IPS DF 6.9 (cell line): ENCODE measurements at regions not wholly inside any gene's neighbourhood (a gene's known extent, or its start where the extent isn't known, plus 50 kb on each side); places are given as distances from the start of the nearest gene placed in this dataset.
"Not testable (repeated sequence)": the region's sequence is repeated elsewhere in the genome, so short reads cannot be mapped to it uniquely, and the experiment has no call there.

Source experiments
- DNase-seq: peaks from one replicate; pipeline ENCODE4 v3.0.0-alpha.2; 2013; ENCODE audit warnings: low read depth, low spot score
- H3K27ac ChIP-seq: one replicate; pipeline ENCODE4 v1.5.1; 2013; ENCODE audit warnings: low read length, control low read depth
- H3K27me3 ChIP-seq: 2 replicates; pipeline ENCODE4 v1.6.1; 2013; ENCODE audit warnings: mild to moderate bottlenecking, low read length; ENCODE audit not compliant: control insufficient read depth, insufficient read depth
- H3K36me3 ChIP-seq: 2 replicates; pipeline ENCODE4 v1.6.1; 2013; ENCODE audit warnings: low read length; ENCODE audit not compliant: control insufficient read depth, insufficient read depth
- H3K4me1 ChIP-seq: 2 replicates; pipeline ENCODE4 v1.6.1; 2013; ENCODE audit warnings: low read length; ENCODE audit not compliant: control insufficient read depth, insufficient read depth
- H3K4me3 ChIP-seq: 2 replicates; pipeline ENCODE4 v1.5.1; 2013; ENCODE audit warnings: mild to moderate bottlenecking, low read length
- H3K9me3 ChIP-seq: 2 replicates; pipeline ENCODE4 v1.6.1; 2013; ENCODE audit warnings: low read length, inconsistent platforms; ENCODE audit not compliant: control insufficient read depth, insufficient read depth
- WGBS: extraction: QIAGEN DNeasy Blood & Tissue Kit; methylation state at CpG from one replicate; pipeline ENCODE4 v1.1.7; 2013; ENCODE audit warnings: mixed read lengths, missing lambda C conversion rate; ENCODE audit not compliant: insufficient read length, insufficient coverage; 5-methylcytosine and 5-hydroxymethylcytosine counted together

- Histone ChIP-seq H3K27me3 (no peaks in the 10 kb centered on the region), H3K36me3 (no peaks in the 10 kb centered on the region), H3K4me3 (no peak overlapping the region), H3K9me3 (no peaks in the 10 kb centered on the region), H3K27ac (peak overlapping the region; percentile 70), H3K4me1 (peaks cover 4% of the 10 kb centered on the region)
- no CpG with 5 or more reads among the region's 10 CpGs for WGBS
- no peak for DNase-seq
These were observed 745.2 kb downstream of the SI start for GRCh38 chr3:164332831-164333802.

GRCh38 chr3:164326714-164327113 is 751.6 kb downstream of the SI start:
- H3K36me3 ChIP-seq, result no peaks in the 10 kb centered on the region
- H3K4me3 ChIP-seq, result no peak overlapping the region
- H3K9me3 ChIP-seq, result no peaks in the 10 kb centered on the region
- H3K4me1 ChIP-seq, result no peaks in the 10 kb centered on the region; the same call in 1 of the 2 replicates
- H3K27me3 ChIP-seq, result no peaks in the 10 kb centered on the region
- no peak overlapping the region for H3K27ac ChIP-seq
- DNase-seq, result no peak

GRCh38 chr3:164320962-164321361 is 757.3 kb downstream of the SI start:
- no peaks in the 10 kb centered on the region for H3K9me3 ChIP-seq
- H3K36me3 ChIP-seq, result no peaks in the 10 kb centered on the region
- no CpG with 5 or more reads among the region's 7 CpGs for WGBS
- H3K27ac ChIP-seq, result no peak overlapping the region
- H3K4me3 ChIP-seq, result no peak overlapping the region
- no peaks in the 10 kb centered on the region for H3K27me3 ChIP-seq
- no peak for DNase-seq
- no peaks in the 10 kb centered on the region; the same call in 1 of the 2 replicates for H3K4me1 ChIP-seq

DNA sequence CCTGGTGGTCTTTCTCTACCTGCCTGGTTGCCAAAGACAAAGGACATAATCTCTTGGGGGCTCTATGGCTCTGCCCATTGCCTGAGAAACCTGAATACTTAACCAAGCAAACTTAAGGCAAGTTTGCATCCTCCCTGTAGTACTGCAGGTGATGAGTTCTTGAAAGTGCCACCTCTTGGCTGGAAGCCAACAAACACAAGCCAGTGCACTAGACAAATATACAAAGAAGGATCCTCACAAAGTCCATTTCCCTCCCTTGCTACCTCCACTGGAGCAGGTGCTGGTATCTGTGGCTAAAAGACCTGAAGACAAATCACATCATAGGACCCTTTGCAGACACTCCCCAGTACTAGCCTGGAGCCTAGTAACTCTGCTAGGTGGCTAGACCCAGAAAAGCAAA is 772.3 kb downstream of the SI start:
- DNase-seq, result no peak
- H3K4me3 ChIP-seq, result no peak overlapping the region
- no peaks in the 10 kb centered on the region for H3K36me3 ChIP-seq
- H3K9me3 ChIP-seq, result no peaks in the 10 kb centered on the region
- 0 out of 2 replicates have a peak, but pooled peaks cover 2% of the 10 kb centered on the region for H3K27me3 ChIP-seq
- no peak overlapping the region for H3K27ac ChIP-seq
- H3K4me1 ChIP-seq, result no peaks in the 10 kb centered on the region

DNA sequence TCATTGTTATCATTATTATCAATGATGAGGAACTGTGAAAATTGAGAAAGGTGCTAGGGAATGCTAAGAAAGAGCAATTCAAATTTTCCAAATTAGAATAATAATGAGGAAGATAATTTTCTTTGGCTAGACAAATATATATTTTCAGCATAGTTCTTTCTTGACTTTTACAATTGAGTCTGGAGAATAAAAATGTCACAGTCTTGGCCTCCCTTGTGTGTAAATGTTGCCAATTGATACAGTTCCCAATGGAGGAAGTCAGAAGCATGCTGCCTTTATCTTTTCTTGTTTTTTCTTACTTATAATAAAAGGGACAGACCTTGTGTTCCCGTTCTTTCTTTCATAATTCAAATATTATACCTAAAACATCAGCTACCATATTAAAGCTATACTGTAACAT is 774.4 kb downstream of the SI start:
- no peak overlapping the region for H3K27ac ChIP-seq
- H3K4me3 ChIP-seq, result no peak overlapping the region
- WGBS, result no CpG with 5 or more reads among the region's 1 CpG
- no peak for DNase-seq
- no peaks in the 10 kb centered on the region for H3K4me1 ChIP-seq
- no peaks in the 10 kb centered on the region for H3K9me3 ChIP-seq
- H3K27me3 ChIP-seq, result no peaks in the 10 kb centered on the region
- no peaks in the 10 kb centered on the region for H3K36me3 ChIP-seq

DNA sequence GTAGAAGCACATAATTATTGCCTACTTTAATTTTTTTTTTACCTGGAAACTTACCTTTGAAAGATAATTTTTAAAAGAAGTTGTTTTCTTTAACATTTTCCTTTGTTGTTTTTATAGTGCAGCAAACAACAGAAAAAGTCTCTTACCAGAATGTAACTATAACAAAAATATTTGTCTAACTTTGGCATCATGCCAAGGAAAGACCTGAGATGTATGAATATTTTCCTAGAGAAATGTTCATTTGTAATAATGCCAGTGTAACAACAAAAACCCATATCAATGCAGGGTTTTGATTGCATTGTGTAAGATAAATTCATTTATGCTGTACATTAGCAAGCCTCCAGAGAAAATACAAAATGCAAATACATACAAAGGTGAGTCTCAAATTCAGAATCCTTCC is 775.7 kb downstream of the SI start:
- H3K27me3 ChIP-seq, result no peaks in the 10 kb centered on the region
- H3K36me3 ChIP-seq, result no peaks in the 10 kb centered on the region
- no peak overlapping the region for H3K4me3 ChIP-seq
- DNase-seq, result no peak
- no peaks in the 10 kb centered on the region for H3K4me1 ChIP-seq
- no peak overlapping the region for H3K27ac ChIP-seq
- H3K9me3 ChIP-seq, result no peaks in the 10 kb centered on the region

DNA sequence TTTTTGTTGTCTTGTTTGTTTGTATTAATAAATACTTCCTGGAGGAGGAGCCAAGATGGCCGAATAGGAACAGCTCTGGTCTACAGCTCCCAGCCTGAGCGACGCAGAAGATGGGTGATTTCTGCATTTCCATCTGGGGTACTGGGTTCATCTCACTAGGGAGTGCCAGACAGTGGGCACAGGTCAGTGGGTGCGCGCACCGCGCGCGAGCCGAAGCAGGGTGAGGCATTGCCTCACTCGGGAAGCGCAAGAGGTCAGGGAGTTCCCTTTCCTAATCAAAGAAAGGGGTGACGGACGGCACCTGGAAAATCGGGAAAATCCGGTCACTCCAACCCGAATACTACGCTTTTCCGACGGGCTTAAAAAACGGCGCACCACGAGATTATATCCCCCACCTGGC is 786.8 kb downstream of the SI start:
- not testable (repeated sequence) for H3K27me3 ChIP-seq, H3K4me3 ChIP-seq, H3K9me3 ChIP-seq, H3K36me3 ChIP-seq, H3K27ac ChIP-seq, H3K4me1 ChIP-seq, DNase-seq
- WGBS, result no CpG with 5 or more reads among the region's 23 CpGs

- DNase-seq, result no peak
- Histone ChIP-seq H3K4me1 (no peaks in the 10 kb centered on the region), H3K4me3 (no peak overlapping the region), H3K36me3 (no peaks in the 10 kb centered on the region), H3K27ac (no peak overlapping the region), H3K27me3 (no peaks in the 10 kb centered on the region), H3K9me3 (no peaks in the 10 kb centered on the region)
- WGBS, result no CpG with 5 or more reads among the region's 2 CpGs
These were observed 799.7 kb downstream of the SI start for GRCh38 chr3:164278550-164278949.

DNA sequence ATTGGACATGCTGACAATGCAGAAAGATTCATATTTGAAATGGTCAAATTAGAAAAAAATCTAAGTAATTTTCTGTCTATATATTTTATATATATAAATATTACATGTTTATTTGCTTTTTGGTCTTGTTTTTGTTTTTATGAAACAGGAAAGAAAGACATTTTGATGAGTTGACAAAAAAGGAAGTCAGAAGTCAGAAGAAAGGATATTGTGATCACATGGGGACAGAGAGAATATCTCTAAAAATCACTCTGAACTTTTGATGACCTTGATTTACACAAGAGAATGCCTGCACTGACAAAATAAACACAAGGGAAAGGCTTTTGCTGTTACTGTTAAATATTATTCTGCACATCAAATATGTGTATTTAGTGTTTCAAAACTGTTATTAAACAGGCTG is 811.2 kb downstream of the SI start:
- no peaks in the 10 kb centered on the region for H3K9me3 ChIP-seq
- no peak overlapping the region for H3K4me3 ChIP-seq
- no peaks in the 10 kb centered on the region for H3K27me3 ChIP-seq
- H3K4me1 ChIP-seq, result no peaks in the 10 kb centered on the region
- DNase-seq, result no peak
- no peak overlapping the region for H3K27ac ChIP-seq
- H3K36me3 ChIP-seq, result no peaks in the 10 kb centered on the region

DNA sequence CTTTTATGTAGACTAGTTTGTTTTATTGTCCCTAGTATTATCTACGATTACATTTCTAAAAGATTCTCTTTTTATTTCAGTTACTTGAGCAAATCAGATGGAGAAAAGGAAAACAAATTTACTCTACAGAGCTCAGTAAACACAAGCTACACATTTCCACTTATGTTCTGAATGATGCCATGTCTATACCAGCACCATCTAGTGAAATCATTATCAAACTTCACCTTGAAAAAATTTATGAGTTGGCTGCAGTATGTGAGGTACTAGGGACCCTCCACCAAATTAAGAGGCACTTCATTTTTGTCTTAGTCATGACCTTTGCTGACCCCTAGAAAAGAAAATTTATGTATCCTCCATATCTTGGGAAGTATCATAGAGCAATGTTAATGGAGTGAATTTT is 827.4 kb downstream of the SI start:
- Histone ChIP-seq H3K27me3 (no peaks in the 10 kb centered on the region), H3K36me3 (no peaks in the 10 kb centered on the region), H3K4me1 (no peaks in the 10 kb centered on the region), H3K9me3 (no peaks in the 10 kb centered on the region), H3K4me3 (no peak overlapping the region), H3K27ac (no peak overlapping the region)
- no peak for DNase-seq
- WGBS, result no CpG with 5 or more reads among the region's 1 CpG

GRCh38 chr3:164236851-164237250 is 841.4 kb downstream of the SI start:
- Histone ChIP-seq H3K9me3 (no peaks in the 10 kb centered on the region), H3K4me3 (no peak overlapping the region), H3K36me3 (no peaks in the 10 kb centered on the region), H3K27me3 (no peaks in the 10 kb centered on the region), H3K27ac (no peak overlapping the region), H3K4me1 (no peaks in the 10 kb centered on the region)
- DNase-seq, result no peak
- WGBS, result no CpG with 5 or more reads among the region's 3 CpGs
